NCI-H146 treated with DMSO at 0.1 percent for 48 hours (cell line): ENCODE measurements at regions not wholly inside any gene's neighbourhood (a gene's known extent, or its start where the extent isn't known, plus 50 kb on each side); places are given as distances from the start of the nearest gene placed in this dataset.
"Not testable (repeated sequence)": the region's sequence is repeated elsewhere in the genome, so short reads cannot be mapped to it uniquely, and the experiment has no call there.

Experiments
- DNase-seq: peaks from one replicate; lab custom pipeline; 2025; ENCODE audit not compliant: unreplicated experiment; lab: John Stamatoyannopoulos, UW

DNA sequence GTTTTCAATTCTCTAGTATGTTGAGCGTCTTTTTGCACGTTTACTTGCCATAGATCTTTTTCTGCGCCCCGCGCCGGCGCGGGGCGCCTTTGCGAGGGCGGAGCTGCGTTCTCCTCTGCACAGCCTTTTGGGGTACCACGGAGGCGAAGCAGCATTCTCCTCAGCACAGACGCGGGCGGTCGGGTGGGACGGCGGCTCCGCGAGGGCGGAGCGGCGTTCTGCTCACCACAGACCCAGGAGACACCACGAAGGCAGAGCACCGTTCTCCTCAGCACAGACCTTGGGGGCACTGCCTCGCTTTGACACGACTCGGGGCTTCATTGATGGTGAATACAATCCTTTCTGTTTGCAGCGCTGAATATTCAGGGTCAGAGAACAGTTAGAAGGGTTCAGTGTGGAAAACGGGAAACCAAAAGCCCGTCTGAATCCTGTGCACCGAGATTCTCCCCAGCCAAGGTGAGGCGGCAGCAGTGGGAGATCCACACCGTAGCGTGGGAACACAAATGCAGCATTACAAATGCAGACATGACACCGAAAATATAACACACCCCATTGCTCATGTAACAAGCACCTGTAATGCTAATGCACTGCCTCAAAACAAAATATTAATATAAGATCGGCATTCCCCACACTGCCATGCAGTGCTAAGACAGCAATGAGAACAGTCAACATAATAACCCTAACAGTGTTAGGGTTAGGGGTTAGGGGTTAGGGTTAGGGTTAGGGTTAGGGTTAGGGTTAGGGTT lies 190.7 kb upstream of the VIPR2 start:
- not testable (repeated sequence) for DNase-seq

GRCh38 chr7:159332854-159333479 lies 188.3 kb upstream of the VIPR2 start:
- DNase-seq = not testable (repeated sequence)

DNA sequence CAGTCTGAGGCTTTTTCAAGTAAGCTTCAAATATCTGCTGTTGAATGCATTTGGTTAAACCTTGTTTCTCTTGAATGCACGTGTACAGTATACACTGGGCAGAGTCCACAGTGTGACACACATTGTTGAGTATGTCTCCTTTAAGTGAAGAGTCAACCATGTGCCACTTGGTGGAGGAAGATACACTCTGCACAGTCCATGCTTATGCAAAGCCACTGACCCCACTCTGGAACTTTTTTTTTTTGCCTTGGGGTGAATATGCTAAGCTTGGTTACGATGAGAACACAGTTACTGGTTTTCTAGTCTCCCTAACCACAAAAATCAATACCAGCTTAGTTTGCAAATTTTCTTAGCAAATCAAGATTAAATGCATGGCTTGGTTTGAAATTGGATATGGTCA lies 186.8 kb upstream of the VIPR2 start:
- no peak for DNase-seq

- DNase-seq = no peak
Observed at GRCh38 chr7:159329818-159330378, 185.2 kb upstream of the VIPR2 start.

- DNase-seq = no peak
Observed at GRCh38 chr7:159328096-159328495, 183.4 kb upstream of the VIPR2 start.

- no peak for DNase-seq
Observed at GRCh38 chr7:159323359-159323758, 178.7 kb upstream of the VIPR2 start.

DNA sequence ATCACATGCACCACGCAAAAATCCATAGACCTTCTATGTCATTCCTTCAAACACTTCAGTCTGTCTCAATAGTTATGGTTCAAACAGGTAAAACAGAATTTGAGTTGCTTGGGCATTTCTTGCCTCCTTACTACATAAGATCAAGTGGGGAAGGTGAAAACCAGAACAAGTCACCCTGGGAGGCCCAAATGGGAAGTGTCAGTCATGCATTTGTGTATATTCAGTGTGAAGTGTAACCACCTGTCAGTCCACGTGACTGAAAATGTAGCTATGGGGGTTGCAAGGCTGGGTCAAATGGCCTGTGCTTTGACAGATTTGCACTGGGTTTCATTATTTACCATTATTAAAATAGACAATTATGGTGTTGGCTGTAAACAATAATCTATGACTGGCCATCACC lies 176.6 kb upstream of the VIPR2 start:
- no peak for DNase-seq

DNA sequence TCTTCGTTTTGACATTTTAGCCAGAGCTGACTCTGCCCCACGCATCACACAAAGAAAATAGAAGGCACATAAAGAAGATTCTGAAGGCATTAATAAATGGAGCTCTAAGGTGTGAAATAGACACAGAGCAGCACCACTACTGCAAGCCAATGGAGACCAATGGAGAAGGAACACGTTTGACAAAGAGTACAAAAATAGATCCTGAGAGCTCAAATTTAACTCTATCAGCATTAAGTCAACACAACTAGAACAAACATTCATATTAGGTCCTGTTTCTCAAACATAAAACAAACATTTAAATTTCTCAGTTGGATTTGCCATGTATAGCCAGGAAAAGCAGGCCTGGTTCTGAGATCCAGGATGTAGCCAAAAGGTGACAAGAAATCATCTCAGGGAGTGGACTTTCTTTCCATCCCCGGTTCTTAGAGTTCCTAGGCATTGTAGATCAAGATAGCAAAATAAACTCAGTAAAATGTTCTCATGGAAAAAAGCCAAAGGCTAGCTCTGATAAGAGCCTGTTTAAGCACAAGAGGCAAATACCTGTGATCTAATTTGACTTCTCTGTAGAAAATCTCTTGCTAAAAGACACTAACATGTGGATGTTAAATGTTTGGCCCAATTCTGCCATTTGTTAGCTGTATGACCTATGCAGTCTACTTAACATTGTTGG lies 174.2 kb upstream of the VIPR2 start:
- DNase-seq = no peak

DNA sequence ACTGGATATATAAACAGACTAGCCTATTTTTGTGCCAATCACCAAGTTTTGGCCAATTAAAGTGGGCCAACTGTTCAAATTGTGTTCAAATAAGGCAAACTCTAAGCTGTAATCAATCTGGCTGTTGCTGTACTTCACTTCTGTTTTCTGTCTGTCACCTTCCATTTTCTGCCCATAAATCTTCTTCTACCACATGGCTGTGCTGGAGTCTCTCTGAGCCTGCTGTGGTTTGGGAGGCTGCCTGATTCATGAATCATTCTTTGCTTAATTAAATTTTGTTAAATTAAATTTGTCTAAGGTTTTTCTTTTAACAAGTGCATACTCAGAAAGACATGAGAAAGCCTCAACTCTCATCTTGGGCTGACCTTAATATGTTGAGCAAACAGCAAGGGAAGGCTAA lies 172.6 kb upstream of the VIPR2 start:
- no peak for DNase-seq

DNA sequence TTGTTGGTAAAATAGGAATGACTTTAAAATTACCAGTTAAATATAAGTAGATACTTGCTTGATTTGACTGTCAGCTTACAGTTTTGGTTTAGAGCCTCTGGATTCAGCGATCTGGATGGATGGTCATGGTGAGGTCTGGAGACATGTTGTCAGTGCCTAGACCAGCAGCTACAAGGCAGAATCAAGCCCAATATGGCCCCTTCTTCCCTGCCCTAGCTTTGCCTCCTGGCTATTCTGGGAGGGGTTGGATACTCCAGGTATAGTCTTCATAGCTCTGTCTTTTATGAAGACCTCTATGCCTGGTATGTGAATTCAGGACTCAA lies 166.5 kb upstream of the VIPR2 start:
- no peak for DNase-seq

- no peak for DNase-seq
Observed at GRCh38 chr7:159310457-159311171, 165.9 kb upstream of the VIPR2 start.

DNA sequence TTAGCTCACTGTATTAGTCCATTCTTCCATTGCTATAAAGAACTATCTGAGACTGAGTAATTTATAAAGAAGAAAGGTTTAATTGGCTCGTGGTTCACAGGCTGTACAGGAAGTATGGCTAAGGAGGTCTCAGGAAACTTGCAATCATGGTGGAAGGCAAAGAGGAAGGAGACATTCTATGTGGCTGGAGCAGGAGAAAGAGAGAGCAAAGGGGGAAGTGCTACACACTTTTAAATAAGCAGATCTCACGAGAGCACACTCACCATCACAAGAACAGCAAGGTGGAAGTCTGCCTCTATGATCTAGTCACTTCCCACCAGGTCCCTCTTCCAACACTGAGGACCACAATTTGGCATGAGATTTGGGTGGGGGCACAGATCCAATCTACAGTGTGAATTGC lies 164.5 kb upstream of the VIPR2 start:
- DNase-seq = not testable (repeated sequence)

DNA sequence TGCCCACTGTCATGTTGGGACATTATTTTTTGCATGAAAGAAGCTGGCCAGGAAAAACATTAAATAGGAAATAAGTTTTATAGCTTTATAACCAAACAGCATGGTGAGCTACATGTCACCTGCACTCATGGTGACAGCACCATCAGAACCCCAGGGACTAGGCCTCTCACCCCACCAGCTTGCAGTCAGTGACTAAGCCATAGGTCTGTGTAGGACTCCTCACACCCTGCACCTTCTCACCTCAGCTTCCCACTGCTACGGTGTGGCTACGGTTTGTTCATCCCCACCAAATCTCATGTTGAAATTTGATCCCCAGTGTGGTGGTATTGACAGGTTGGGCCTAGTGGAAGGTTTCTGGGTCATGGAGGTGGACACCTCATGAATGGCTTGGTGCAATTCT lies 161.3 kb upstream of the VIPR2 start:
- no peak for DNase-seq

- not testable (repeated sequence) for DNase-seq
Observed at GRCh38 chr7:159305185-159305584, 160.5 kb upstream of the VIPR2 start.

DNA sequence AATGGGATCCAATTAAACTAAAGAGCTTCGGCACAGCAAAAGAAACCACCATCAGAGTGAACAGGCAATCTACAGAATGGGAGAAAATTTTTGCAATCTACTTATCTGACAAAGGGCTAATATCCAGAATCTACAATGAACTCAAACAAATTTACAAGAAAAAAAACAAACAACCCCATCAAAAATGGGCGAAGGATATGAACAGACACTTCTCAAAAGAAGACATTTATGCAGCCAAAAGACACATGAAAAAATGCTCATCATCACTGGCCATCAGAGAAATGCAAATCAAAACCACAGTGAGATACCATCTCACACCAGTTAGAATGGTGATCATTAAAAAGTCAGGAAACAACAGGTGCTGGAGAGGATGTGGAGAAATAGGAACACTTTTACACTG lies 158.8 kb upstream of the VIPR2 start:
- not testable (repeated sequence) for DNase-seq

DNA sequence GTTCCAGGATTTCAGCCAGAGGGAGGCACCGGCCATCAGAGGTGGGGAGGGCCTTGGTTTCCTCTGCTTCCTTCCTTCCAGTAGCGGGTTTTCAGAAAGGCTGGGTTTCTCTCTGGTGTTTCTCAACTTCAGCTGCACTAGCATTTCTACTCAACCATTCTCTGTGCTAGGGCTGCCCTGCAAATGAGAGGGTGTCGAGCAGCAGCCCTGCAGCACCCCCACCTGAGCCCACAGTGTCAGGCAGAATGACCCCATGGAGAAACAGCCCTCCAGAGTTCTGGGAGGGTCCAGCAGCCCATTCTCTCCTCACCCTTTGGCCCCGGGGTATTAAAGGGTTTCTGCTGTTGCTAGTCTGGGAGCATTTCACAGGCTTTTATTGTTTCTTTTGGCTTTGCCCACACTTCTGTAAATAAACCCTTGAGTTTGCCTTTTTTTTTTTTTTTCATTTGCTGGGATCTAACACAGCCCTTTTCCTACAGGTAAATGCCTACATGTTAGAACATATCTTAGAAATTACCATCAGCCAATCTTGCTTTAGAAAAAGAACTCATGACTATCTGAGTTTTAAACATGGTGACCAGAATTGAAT lies 151.5 kb upstream of the VIPR2 start:
- DNase-seq = no peak

GRCh38 chr7:159286487-159286886 lies 141.8 kb upstream of the VIPR2 start:
- not testable (repeated sequence) for DNase-seq

- no peak for DNase-seq
Observed at GRCh38 chr7:159281573-159281972, 136.9 kb upstream of the VIPR2 start.

DNA sequence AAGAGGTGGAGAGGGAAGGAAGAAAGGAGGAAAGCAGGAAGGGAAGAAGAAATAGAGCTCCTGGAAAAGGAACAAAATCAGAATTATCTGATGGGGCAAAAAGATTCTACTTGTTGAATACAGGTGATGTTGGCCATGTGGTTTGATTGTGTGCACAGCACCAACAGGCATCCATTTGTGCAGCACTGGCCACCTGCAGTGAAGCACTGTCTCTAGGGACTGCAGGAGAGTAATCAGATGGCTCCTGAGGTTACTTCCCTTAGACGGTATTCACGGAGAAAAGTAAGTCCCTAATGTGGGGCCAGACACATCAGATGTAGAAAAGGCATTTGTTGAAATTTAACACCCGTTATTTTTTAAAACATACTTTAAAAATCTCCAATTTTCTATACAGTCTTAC lies 135.3 kb upstream of the VIPR2 start:
- DNase-seq = no peak

DNA sequence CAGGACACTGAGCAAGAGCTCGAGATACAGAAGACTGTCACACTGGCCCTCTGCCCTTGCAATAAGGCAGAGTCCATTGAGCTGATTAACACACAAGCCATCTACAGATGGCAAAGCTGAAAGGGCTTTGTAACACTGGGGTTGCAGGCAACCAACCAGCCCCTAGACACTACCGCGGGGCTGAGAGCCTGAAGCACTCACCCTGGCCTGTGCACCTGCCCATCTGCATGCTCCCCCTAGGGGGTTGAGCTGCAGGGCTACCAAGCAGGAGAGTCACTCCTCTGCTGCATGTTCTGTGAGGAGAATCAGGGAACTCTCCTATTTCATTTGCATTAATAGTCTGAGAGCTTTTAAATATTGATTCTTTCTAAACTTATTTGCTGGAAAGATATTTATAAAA lies 128.1 kb upstream of the VIPR2 start:
- no peak for DNase-seq

DNA sequence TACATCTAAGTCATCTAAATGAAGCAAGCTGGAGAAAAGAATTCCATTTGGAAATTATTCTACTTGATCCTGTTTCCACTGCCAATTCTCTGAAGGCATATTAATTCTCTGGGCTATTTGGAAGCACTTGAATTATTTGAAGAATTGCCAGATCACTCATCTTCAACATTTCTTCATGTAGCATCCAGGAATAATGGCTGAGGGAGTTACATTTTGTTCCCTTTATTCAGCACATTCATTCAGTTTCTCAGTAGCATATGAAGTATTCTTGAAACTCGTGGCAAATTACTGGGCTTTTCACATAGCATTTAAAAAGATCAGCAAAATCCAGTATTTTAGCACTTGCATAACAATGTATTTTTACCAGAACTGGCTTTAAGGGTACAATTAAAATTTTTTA lies 127.1 kb upstream of the VIPR2 start:
- no peak for DNase-seq
